ENCODE measurements at regions not wholly inside any gene's neighbourhood (a gene's known extent, or its start where the extent isn't known, plus 50 kb on each side); places are given as distances from the start of the nearest gene placed in this dataset.
"Not testable (repeated sequence)": the region's sequence is repeated elsewhere in the genome, so short reads cannot be mapped to it uniquely, and the experiment has no call there.

GRCh38 chr20:25865715-25866656, 169.3 kb upstream of the ZNF337 start:
- H3K4me3 ChIP-seq = no peak overlapping the region
- TF ChIP-seq CTCF (IDR thresholded peaks at IDR 0.05; ENCODE audit: control extremely low read depth, extremely low read depth) = no peak
- peaks cover 0 to 36% (median 0%) of the 10 kb centered on the region in 5 donors for H3K4me1 ChIP-seq (ENCODE audit: control insufficient read depth in 5 of 5, insufficient read depth in 5 of 5, low read length in 5 of 5)
- H3K36me3 ChIP-seq (ENCODE audit: control insufficient read depth in 4 of 4, insufficient read depth in 4 of 4, low read length in 4 of 4) = no peaks in the 10 kb centered on the region
- peak; percentile 17 for ATAC-seq (ENCODE audit: insufficient read depth, low FRiP score)
- no peak overlapping the region for H3K9ac ChIP-seq (ENCODE audit: insufficient read depth in 1 of 2, low read length in 2 of 2)
- H3K9me3 ChIP-seq (ENCODE audit: control insufficient read depth in 4 of 4, insufficient read depth in 3 of 4, low read length in 3 of 4) = no peaks in the 10 kb centered on the region
- peaks cover 0 to 37% (median 25%) of the 10 kb centered on the region in 3 donors for H3K27me3 ChIP-seq (ENCODE audit: control insufficient read depth in 3 of 3, insufficient read depth in 3 of 3, low read length in 2 of 3)
- 26 to 28% methylated on average over 43 of the region's 43 CpGs for WGBS, 2 donors
- peak; percentile 79 to 83 (median 83) for DNase-seq
- no peak overlapping the region for H3K27ac ChIP-seq (ENCODE audit: low read depth in 1 of 2, low read length in 1 of 2)

GRCh38 chr20:25864963-25865714, 168.5 kb upstream of the ZNF337 start:
- H3K36me3 ChIP-seq (ENCODE audit: control insufficient read depth in 4 of 4, insufficient read depth in 4 of 4, low read length in 4 of 4); H3K9me3 ChIP-seq (ENCODE audit: control insufficient read depth in 4 of 4, insufficient read depth in 3 of 4, low read length in 3 of 4); H3K9ac ChIP-seq (ENCODE audit: insufficient read depth in 1 of 2, low read length in 2 of 2); DNase-seq; H3K4me3 ChIP-seq; H3K27ac ChIP-seq (ENCODE audit: low read depth in 1 of 2, low read length in 1 of 2); ATAC-seq (ENCODE audit: insufficient read depth, low FRiP score): not testable (repeated sequence)
- 56 to 57% methylated on average over 30 of the region's 30 CpGs for WGBS, 2 donors
- H3K27me3 ChIP-seq (ENCODE audit: control insufficient read depth in 3 of 3, insufficient read depth in 3 of 3, low read length in 2 of 3) = peaks cover 0 to 44% (median 34%) of the 10 kb centered on the region in 3 donors
- H3K4me1 ChIP-seq (ENCODE audit: control insufficient read depth in 5 of 5, insufficient read depth in 5 of 5, low read length in 5 of 5) = peaks cover 0 to 39% (median 0%) of the 10 kb centered on the region in 5 donors

- Histone ChIP-seq H3K4me1 (ENCODE audit: control insufficient read depth in 5 of 5, insufficient read depth in 5 of 5, low read length in 5 of 5) (peaks cover 0 to 45% (median 4%) of the 10 kb centered on the region in 5 donors), H3K27me3 (ENCODE audit: control insufficient read depth in 3 of 3, insufficient read depth in 3 of 3, low read length in 2 of 3) (peaks cover 0 to 47% (median 37%) of the 10 kb centered on the region in 3 donors), H3K9ac (ENCODE audit: insufficient read depth in 1 of 2, low read length in 2 of 2) (no peak overlapping the region), H3K4me3 (no peak overlapping the region), H3K9me3 (ENCODE audit: control insufficient read depth in 4 of 4, insufficient read depth in 3 of 4, low read length in 3 of 4) (peaks cover 0 to 2% (median 0%) of the 10 kb centered on the region in 4 donors), H3K27ac (ENCODE audit: low read depth in 1 of 2, low read length in 1 of 2) (no peak overlapping the region), H3K36me3 (ENCODE audit: control insufficient read depth in 4 of 4, insufficient read depth in 4 of 4, low read length in 4 of 4) (no peaks in the 10 kb centered on the region)
- TF ChIP-seq CTCF (IDR thresholded peaks at IDR 0.05; ENCODE audit: control extremely low read depth, extremely low read depth) = no peak
- no peak for DNase-seq
- ATAC-seq (ENCODE audit: insufficient read depth, low FRiP score) = no peak
- WGBS, 2 donors = 59 to 64% methylated on average over 15 of the region's 15 CpGs
Observed at GRCh38 chr20:25864326-25864962, 167.8 kb upstream of the ZNF337 start.
